ENCODE measurements at regions not wholly inside any gene's neighbourhood (a gene's known extent, or its start where the extent isn't known, plus 50 kb on each side); places are given as distances from the start of the nearest gene placed in this dataset.

DNA sequence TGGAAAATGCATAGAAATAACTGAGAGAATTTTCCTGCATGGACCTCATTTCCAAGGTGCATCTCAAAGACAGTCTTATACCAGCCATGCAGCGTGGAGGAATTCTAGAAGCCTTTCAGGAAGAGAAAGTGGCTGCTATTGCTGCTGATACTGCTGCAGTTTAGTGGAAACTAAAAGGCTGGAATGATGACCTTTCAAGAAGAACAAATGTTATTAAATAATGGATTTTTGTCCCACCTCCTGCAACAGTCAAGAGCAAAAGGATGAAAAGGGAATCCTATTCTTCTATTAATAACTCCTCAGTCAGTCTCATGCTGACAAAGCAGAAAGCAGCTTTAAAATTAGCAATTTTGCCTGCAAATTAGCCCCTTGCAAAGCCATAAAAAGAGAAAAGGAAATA is 68.2 kb upstream of the C1orf87 start:
- no peak for DNase-seq

DNA sequence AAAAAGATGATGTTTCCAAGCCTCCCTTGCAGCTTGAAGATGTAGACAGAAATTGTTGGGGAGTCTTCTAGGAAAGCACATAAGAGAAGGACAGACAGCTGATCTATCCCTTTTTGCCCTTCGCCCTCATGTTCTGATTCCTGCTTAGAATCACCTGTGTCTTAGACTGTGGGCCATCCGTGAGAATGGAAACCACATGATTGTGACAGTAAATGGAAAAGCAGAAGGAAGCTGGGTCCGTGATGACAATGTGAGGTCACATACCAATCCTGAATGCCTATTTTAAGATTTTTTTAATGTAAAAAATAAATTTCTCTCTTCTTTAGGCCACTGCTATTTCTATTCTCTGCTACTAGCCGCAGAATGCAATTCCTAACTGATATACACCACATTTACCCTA is 67.7 kb upstream of the C1orf87 start:
- no peak for DNase-seq

DNA sequence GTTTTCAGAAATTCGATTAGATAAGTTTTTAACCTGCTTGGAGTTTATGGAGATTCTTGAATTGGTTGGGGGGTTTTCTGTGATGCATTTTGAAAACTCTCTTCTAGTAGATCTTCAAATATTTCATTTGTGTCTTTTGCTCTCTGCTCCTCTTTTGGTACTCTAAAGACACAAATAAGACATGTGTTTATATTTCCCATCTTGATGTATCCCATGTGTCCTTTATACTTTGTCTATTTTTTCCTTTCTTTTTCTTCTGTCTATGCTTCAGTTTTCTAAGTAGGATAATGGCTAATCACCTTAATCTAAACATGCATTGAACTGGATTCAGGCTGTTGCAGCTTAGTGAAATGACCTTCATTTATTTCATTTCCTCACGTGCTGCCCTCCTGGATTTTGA is 63.8 kb upstream of the C1orf87 start:
- no peak for DNase-seq

DNA sequence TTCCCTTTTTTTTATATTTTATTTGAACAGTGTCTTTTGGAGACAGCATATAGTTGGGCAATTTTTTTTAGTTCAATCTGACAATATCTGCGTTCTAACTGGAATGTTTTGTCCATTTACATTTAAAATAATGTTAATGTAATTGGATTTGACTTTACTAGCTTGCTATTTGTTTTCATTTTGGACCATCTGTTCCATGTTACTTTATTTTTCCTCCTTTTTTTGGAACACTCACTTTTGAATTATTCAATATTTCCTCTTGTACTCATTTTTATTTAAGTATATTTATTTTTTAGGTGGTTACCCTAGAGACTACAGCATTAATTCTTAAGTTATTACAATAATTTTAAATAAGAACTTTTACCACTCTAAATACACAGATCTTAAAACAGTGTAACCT is 62.8 kb upstream of the C1orf87 start:
- DNase-seq = no peak

DNA sequence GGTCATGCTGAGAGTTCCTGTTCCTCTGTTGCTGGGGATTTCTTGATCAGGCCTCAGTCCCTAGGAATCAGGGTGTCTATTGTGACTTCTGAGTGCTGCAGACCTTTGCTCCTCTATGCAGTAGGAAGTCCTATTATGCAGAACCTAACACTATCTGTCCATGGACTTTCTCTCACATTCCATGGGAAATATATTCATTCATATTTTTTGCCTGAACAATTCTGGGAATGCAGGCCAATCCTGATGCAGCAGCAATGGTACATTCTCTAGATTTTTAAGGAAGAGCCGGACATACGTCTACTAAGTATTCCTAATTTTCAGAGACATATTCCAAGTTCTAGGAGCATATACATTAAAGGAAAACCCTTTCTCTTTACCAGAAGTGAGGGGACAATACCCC is 61.1 kb upstream of the C1orf87 start:
- DNase-seq = no peak

DNA sequence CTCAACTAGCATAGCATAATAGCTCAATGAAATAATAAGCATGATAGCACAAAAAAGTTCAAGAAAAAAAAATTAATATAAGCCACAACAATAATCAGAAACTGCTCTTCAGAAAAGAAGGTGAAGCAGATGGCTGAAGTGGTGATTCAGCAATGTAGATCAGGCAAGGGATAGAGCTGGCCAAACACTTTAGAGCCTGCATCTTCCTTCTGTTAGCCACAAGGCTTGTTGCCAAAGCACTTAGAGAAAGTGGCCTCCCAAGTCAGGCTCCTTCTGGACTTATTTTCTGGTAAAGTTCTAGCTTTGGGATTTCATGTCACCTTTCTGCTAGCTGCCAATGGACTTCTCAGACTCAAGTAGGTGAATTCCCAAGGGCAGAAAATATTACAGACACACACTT is 60.3 kb upstream of the C1orf87 start:
- DNase-seq = no peak

DNA sequence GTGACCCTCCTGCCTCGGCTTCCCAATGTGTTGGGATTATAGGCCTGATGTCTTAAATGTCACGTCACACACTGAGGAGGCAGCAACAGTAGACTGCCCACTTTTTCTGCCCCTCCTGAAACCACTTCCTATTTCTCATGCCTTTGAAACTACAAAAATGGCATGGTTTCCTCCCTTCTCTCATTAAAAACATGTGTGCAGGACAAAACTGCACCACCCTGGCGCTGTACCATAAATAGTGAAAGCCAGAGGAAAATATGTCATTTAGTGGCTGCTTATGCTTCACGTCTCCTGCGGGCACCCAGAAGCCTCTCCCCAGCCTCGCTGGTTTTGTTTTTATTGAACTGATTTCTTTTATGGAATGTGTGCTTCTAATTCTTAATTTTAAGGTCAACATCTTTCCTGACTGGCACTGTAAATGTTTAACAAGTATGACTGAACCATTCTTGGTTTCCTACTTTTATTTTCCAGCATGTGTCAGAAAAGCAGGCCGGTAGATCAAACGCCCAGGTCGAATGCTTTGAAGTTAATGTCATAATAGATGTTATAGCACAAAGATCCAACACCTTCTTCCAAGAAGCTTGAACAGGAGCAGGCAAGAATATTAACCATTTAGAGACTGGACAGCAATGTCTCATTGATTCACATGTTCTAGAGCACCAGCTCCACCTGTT is 59.6 kb upstream of the C1orf87 start:
- no peak for DNase-seq

DNA sequence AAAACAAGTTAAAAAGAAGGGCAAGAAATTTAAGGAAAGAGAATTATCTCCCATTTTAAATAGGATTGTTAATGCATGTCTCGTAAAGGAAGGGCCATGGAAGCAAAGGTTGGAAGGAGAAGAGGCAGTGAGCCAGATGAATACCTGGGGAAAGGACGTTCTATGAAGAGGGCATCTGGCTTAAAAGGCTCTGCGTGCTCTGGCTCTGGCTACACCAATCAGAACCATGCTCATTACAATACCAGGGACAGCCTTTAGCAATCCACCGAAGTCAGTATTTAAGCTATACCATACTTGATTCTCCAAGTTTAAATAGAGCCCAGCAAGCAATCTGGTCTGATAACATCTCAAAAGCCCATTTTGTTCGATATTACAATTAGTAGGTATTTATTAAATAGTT is 58.5 kb upstream of the C1orf87 start:
- no peak for DNase-seq

DNA sequence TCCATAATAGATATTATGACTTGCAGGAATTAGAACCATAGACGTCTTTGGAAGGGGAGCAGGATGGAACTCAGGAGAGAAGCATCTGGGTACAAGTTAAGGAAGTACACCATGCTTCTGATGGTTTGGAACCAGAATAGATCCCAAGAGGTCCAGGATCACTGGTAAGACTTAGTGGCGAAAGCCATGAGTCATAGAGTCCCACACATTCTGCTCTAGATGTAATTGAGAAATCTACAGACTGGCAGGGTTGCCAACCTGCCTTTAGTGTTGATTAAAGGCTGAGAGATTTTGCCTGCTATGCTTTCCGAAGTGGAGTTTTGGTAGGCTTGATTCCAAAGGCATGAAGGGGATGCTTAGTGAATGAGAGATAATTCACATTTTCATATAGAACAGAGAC is 57.1 kb upstream of the C1orf87 start:
- DNase-seq = no peak

DNA sequence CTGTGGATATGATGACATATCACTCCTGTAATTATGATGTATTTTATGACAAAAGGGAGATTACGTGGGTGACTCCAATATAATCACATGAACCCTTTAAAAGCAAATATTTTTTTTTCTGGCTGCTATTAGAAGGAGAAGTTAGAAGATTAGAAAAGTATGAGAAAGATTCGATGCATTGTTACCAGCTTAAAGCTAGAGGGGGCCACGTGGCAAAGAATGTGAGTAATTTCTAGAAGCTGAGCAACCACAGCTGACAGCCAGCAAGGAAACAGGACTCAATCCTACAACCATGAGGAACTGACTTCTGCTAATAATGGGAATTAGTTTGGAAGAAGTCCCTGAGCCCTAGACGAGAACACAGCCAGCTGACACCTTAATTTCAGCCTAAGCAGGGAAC is 56.3 kb upstream of the C1orf87 start:
- no peak for DNase-seq

DNA sequence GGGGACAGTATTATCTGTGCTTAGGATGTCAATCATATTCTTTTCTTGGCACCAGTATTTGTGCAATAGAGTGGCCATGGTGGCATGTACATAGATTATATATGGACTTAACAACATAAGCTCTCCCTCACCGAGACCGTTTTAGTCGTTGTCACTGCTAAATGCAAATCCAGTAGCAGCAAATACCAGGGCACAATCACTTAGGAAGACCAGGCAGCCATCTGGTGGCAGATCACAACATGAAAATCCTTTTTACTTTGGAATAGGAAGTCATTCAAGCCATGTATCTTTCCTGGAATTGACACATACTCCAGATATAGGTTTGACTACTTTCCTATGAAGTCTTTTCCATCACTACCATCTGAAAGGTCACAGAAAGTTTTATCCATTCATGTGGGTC is 53.2 kb upstream of the C1orf87 start:
- DNase-seq = no peak
